T-helper 1 cell treated with Interleukin-12 subunit alpha and Interleukin-12 subunit beta and Interleukin-4 antibody, amounts not matched to agents 30 μg/mL and 1 μg/mL, for 36 hours (primary cell): ENCODE measurements at regions not wholly inside any gene's neighbourhood (a gene's known extent, or its start where the extent isn't known, plus 50 kb on each side); places are given as distances from the start of the nearest gene placed in this dataset.

ENCODE experiments used
- H3K27ac Mint-ChIP-seq: one replicate; pipeline ENCODE4 v1.8.0; 2021; ENCODE audit warnings: mild to moderate bottlenecking, mixed read lengths
- H3K27me3 Mint-ChIP-seq: one replicate; pipeline ENCODE4 v1.8.0; 2021; ENCODE audit warnings: low read depth, mixed read lengths
- H3K36me3 Mint-ChIP-seq: one replicate; pipeline ENCODE4 v1.8.0; 2021; ENCODE audit warnings: low read depth, mixed read lengths
- H3K4me1 Mint-ChIP-seq: one replicate; pipeline ENCODE4 v1.8.0; 2021; ENCODE audit warnings: low read depth, mixed read lengths
- H3K4me3 Mint-ChIP-seq: one replicate; pipeline ENCODE4 v1.8.0; 2021; ENCODE audit warnings: mild to moderate bottlenecking, moderate library complexity, mixed read lengths
- H3K9me3 Mint-ChIP-seq: one replicate; pipeline ENCODE4 v1.8.0; 2021; ENCODE audit warnings: mixed read lengths

DNA sequence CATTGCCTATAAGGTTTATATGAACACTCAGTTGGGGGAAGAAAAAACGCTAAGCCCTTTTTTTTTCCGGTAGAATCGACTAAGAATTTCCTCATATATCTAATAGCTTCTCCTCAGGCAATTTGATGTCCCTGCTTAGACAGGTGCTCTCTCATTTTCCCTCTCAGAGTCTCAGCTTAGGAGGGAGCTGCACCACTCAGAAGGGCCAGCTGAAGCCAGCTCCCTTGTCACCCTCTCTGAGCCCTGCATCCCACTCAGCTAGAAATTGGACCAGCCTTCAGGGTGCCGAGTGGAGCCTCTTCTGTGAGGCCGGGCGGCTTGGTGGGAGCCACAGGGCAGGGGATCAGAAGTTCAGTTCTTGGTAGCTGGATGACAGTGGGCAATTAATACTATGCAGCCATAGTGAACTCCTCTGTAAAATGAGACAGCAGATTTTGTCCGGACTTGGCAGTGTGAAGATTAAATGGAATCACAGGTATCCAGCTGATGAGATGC, 368.5 kb downstream of the MAFB start:
- Mint-ChIP-seq H3K36me3 (no peaks in the 10 kb centered on the region), H3K4me1 (no peaks in the 10 kb centered on the region), H3K27me3 (no peaks in the 10 kb centered on the region), H3K27ac (no peak overlapping the region), H3K4me3 (no peak overlapping the region), H3K9me3 (no peaks in the 10 kb centered on the region)

DNA sequence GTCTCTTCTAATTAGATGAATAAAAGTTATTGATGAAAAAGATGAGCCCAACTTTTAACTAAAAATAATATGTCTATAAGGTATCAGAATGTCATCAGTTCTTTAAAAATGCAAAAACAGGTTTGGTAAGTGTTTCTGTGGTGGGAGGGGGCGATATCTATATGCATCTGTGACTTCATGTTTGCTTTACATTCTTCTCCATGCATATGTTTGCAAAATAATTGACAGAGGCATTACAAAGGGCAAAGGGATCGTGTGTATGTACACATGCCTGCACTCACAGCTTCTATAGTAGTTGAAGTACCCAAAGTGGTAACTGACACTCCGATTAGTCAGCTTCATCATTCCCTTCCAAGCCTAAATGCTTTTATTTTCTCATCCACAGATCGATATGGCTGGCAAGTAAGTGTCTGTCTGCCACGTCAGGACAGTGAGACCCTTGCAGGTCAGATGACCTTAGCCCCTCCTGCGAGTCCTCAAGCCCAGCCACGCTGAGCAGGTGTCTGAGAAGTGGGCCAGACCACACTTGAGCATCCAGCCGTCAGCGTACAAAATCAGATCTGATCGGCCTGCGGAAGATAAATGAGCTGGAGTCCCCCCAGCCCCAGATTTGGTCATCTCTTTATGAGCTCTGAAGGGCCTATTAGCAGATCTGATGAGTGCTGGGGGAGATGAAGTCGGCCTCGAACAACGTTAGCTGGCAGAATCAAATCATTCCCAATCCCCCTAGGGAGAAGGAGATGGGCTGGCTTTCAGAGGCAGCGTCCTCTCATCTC, 369.1 kb downstream of the MAFB start:
- Mint-ChIP-seq H3K27ac (no peak overlapping the region), H3K36me3 (no peaks in the 10 kb centered on the region), H3K4me1 (no peaks in the 10 kb centered on the region), H3K27me3 (no peaks in the 10 kb centered on the region), H3K9me3 (no peaks in the 10 kb centered on the region), H3K4me3 (no peak overlapping the region)

DNA sequence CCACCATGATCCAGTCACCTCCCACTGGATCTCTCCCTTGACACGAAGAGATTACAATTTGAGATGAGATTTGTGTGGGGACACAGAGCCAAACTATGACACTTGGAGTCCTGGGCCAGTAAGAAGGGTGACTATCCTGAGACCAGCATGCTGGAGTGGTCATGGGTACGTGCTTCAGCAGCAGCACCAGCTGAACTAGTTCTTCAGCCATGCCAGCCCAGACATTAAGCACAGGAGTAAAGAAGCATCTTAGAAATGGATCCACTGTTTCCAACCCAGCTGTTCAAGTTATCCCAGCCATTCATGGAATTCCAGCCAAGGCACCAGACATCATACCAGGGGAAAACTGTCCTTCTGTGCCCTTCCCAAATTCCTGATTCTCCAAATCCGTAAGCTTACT, 370.0 kb downstream of the MAFB start:
- Mint-ChIP-seq H3K36me3 (no peaks in the 10 kb centered on the region), H3K9me3 (no peaks in the 10 kb centered on the region), H3K4me3 (no peak overlapping the region), H3K27ac (no peak overlapping the region), H3K4me1 (no peaks in the 10 kb centered on the region), H3K27me3 (no peaks in the 10 kb centered on the region)

- H3K4me3 Mint-ChIP-seq: no peak overlapping the region
- no peaks in the 10 kb centered on the region for H3K9me3 Mint-ChIP-seq
- no peaks in the 10 kb centered on the region for H3K27me3 Mint-ChIP-seq
- H3K4me1 Mint-ChIP-seq: no peaks in the 10 kb centered on the region
- H3K27ac Mint-ChIP-seq: no peak overlapping the region
- no peaks in the 10 kb centered on the region for H3K36me3 Mint-ChIP-seq
Measured at GRCh38 chr20:40317156-40317790, 371.8 kb downstream of the MAFB start.

- Mint-ChIP-seq H3K36me3 (no peaks in the 10 kb centered on the region), H3K4me1 (no peaks in the 10 kb centered on the region), H3K27me3 (no peaks in the 10 kb centered on the region), H3K27ac (no peak overlapping the region), H3K4me3 (no peak overlapping the region), H3K9me3 (no peaks in the 10 kb centered on the region)
Measured at GRCh38 chr20:40314278-40314677, 374.8 kb downstream of the MAFB start.

DNA sequence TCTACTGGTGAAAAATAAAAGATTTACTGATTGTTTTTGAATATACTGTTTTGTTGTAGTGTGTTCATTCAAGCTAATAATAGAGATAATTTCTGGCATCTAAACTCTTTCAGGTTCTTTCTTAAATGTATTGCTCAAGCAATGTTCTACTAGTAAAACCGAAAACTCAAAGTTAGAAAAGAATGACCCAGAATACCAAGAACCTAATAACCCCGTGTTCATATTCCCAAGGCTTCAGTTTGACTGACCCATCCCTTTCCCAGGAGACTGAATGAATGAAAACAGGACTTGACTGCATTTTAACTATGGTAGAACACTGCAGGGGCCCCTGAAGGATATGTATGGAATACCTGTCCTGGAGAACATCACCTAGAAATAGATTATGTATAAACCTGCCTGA, 375.3 kb downstream of the MAFB start:
- Mint-ChIP-seq H3K9me3 (no peaks in the 10 kb centered on the region), H3K4me1 (no peaks in the 10 kb centered on the region), H3K27ac (no peak overlapping the region), H3K4me3 (no peak overlapping the region), H3K36me3 (no peaks in the 10 kb centered on the region), H3K27me3 (no peaks in the 10 kb centered on the region)

DNA sequence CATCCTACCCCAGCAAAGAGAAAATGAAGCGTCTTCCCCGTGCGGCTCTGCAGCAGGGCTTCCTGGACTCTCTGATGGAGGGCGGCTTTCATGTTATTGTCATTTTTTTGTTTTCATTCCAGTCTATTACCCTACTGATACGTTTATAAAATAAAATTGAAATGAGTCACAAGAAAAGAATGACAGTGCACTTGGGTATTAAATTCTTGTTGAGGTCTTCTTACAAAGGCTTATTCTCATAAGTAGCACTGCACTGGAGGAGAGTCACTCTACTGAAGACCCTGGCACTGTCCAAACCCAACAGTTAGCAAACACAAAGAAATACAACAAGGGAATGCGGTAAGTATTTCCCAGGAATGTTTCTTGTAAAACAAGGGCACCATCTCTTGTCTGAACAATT, 379.3 kb downstream of the MAFB start:
- no peaks in the 10 kb centered on the region for H3K9me3 Mint-ChIP-seq
- H3K27me3 Mint-ChIP-seq: no peaks in the 10 kb centered on the region
- H3K4me1 Mint-ChIP-seq: no peaks in the 10 kb centered on the region
- no peak overlapping the region for H3K4me3 Mint-ChIP-seq
- no peaks in the 10 kb centered on the region for H3K36me3 Mint-ChIP-seq
- H3K27ac Mint-ChIP-seq: no peak overlapping the region

GRCh38 chr20:40307997-40308396, 381.0 kb downstream of the MAFB start:
- Mint-ChIP-seq H3K27me3 (no peaks in the 10 kb centered on the region), H3K9me3 (no peaks in the 10 kb centered on the region), H3K4me1 (no peaks in the 10 kb centered on the region), H3K4me3 (no peak overlapping the region), H3K36me3 (no peaks in the 10 kb centered on the region), H3K27ac (no peak overlapping the region)

DNA sequence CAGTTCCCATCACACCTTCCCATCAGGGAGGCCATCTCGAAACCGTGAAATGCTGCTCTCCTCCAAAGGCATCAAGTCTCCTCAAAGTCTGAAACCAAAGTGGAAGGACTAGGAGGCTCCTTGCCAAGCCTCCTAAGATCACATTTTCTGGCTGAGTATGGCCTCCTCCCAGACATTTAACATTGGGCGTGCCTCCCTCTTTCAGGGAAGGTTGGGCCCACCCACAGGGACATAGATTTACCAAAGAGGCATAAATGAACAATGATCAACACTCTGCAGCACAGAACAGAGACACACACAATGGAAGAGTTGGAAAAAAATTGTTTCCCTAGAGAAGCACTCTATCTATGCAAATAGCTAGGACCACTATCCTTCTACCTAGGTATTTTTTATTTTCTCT, 381.8 kb downstream of the MAFB start:
- H3K9me3 Mint-ChIP-seq: no peaks in the 10 kb centered on the region
- no peak overlapping the region for H3K27ac Mint-ChIP-seq
- H3K27me3 Mint-ChIP-seq: no peaks in the 10 kb centered on the region
- no peaks in the 10 kb centered on the region for H3K4me1 Mint-ChIP-seq
- H3K36me3 Mint-ChIP-seq: no peaks in the 10 kb centered on the region
- no peak overlapping the region for H3K4me3 Mint-ChIP-seq

DNA sequence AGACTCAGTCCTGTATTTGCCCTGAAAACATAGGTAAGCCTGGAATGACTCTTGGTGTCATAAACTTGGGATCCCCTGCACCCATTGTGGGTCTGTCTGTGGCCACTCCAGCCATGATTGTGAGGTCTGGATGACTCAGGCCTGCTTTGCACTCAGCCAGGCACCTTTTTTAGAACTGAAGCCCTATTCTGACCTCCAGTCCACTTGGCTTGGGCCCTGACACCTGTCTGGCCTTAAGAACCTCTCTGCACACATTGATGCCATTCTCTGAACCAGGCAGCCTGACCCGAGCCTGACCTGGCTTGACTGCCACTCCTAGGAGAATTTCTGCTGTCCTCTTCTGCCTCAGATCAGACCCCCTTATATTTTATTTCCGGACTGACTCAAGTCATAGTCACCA, 383.7 kb downstream of the MAFB start:
- no peak overlapping the region for H3K27ac Mint-ChIP-seq
- no peaks in the 10 kb centered on the region for H3K4me1 Mint-ChIP-seq
- no peaks in the 10 kb centered on the region for H3K27me3 Mint-ChIP-seq
- H3K9me3 Mint-ChIP-seq: no peaks in the 10 kb centered on the region
- no peak overlapping the region for H3K4me3 Mint-ChIP-seq
- H3K36me3 Mint-ChIP-seq: no peaks in the 10 kb centered on the region

- Mint-ChIP-seq H3K27me3 (no peaks in the 10 kb centered on the region), H3K4me1 (no peaks in the 10 kb centered on the region), H3K4me3 (no peak overlapping the region), H3K9me3 (no peaks in the 10 kb centered on the region), H3K36me3 (no peaks in the 10 kb centered on the region), H3K27ac (no peak overlapping the region)
Measured at GRCh38 chr20:40304119-40304613, 384.9 kb downstream of the MAFB start.

DNA sequence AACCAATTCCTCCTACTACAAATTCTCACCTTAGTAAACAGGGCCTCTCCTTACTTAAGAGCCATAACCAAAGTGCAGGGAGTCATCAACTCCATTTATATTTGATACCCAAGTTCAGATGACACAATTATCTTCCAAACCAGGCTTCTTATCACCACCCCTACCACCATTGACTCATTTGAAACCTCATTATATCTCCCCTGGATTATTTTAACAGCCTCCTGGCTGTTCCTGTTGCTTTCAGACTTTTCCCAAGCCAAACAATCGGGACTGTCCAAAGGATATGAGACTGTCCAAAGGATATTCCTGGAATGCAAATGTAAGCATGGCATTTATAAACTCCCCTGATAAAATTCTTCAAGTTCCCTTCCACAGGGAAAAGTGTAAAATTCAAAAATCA, 394.3 kb downstream of the MAFB start:
- Mint-ChIP-seq H3K27me3 (no peaks in the 10 kb centered on the region), H3K4me1 (no peaks in the 10 kb centered on the region), H3K9me3 (no peaks in the 10 kb centered on the region), H3K36me3 (no peaks in the 10 kb centered on the region), H3K27ac (no peak overlapping the region), H3K4me3 (no peak overlapping the region)

DNA sequence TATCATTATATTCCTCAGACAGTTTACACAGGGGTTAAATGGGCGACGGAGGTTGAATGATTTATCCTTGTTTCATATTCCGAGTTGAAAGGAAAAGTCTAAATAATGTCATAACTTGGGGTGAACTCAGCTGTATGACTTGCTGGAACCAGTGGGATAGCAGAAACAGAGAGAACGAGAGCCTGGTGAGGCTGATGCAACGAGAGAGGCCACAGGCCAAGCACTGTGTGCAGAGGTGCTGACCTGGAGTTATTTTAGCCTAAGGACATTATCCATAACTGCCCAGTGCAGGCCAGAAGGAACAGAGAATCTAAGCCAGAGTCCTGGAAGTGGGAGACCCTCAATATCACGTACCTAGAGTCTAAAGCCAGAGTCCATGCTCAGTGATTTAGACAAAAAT, 394.9 kb downstream of the MAFB start:
- no peak overlapping the region for H3K27ac Mint-ChIP-seq
- H3K27me3 Mint-ChIP-seq: no peaks in the 10 kb centered on the region
- no peaks in the 10 kb centered on the region for H3K36me3 Mint-ChIP-seq
- H3K4me1 Mint-ChIP-seq: no peaks in the 10 kb centered on the region
- H3K9me3 Mint-ChIP-seq: no peaks in the 10 kb centered on the region
- no peak overlapping the region for H3K4me3 Mint-ChIP-seq

- Mint-ChIP-seq H3K27ac (no peak overlapping the region), H3K27me3 (no peaks in the 10 kb centered on the region)
Measured at GRCh38 chr20:40293740-40294139, 395.3 kb downstream of the MAFB start.

GRCh38 chr20:40291493-40292135, 397.4 kb downstream of the MAFB start:
- no peaks in the 10 kb centered on the region for H3K27me3 Mint-ChIP-seq

More at GRCh38 chr20:40293740-40294139, 395.3 kb downstream of the MAFB start:
- no peaks in the 10 kb centered on the region for H3K36me3 Mint-ChIP-seq
- no peaks in the 10 kb centered on the region for H3K4me1 Mint-ChIP-seq
- no peak overlapping the region for H3K4me3 Mint-ChIP-seq
- no peaks in the 10 kb centered on the region for H3K9me3 Mint-ChIP-seq

More at GRCh38 chr20:40291493-40292135, 397.4 kb downstream of the MAFB start:
- Mint-ChIP-seq H3K9me3 (no peaks in the 10 kb centered on the region), H3K4me3 (no peak overlapping the region), H3K27ac (no peak overlapping the region), H3K4me1 (no peaks in the 10 kb centered on the region), H3K36me3 (no peaks in the 10 kb centered on the region)
